ENCODE measurements at regions not wholly inside any gene's neighbourhood (a gene's known extent, or its start where the extent isn't known, plus 50 kb on each side); places are given as distances from the start of the nearest gene placed in this dataset.

- Histone ChIP-seq H3K27me3 (replicated peaks in 1 of 2; ENCODE audit: control insufficient read depth in 2 of 2, insufficient read depth in 2 of 2, low read length in 1 of 2) (no peaks in the 10 kb centered on the region; a peak in 1 of 4 replicates), H2AFZ (ENCODE audit: control insufficient read depth, low read depth, low read length) (no peak overlapping the region), H3K4me1 (ENCODE audit: control insufficient read depth, insufficient read depth, low read length) (no peaks in the 10 kb centered on the region), H3K27ac (ENCODE audit: control insufficient read depth, insufficient read depth) (no peak overlapping the region), H3K36me3 (ENCODE audit: control insufficient read depth in 2 of 2, insufficient read depth in 2 of 2, low read length in 1 of 2) (no peaks in the 10 kb centered on the region), H3K4me3 (no peak overlapping the region), H3K79me2 (ENCODE audit: control insufficient read depth, insufficient read depth, low read length) (no peaks in the 10 kb centered on the region), H3K9me3 (replicated peaks; ENCODE audit: control insufficient read depth, insufficient read depth, low read length) (no peaks in the 10 kb centered on the region), H3K9ac (ENCODE audit: control insufficient read depth, insufficient read depth, low read length) (no peak overlapping the region), H3K4me2 (ENCODE audit: control insufficient read depth, insufficient read depth) (no peak overlapping the region), H4K20me1 (ENCODE audit: control insufficient read depth, insufficient read depth) (no peaks in the 10 kb centered on the region)
- ChIA-PET RAD21 (ENCODE audit: unreplicated experiment) (no interaction called here), SMC1A (ENCODE audit: uncharacterized antibody, unreplicated experiment) (no interaction called here), CTCF (no interaction called here), POLR2A (no interaction called here)
- no TSS peak for BruUV-seq (replicated peaks)
- ATAC-seq (no peak), FAIRE-seq (no peak), DNase-seq (ENCODE audit: low read depth, low spot score) (no peak)
- no peak for TF ChIP-seq POLR2AphosphoS5 (IDR thresholded peaks at IDR 0.05; ENCODE audit: low read length)
- no peak for TF ChIP-seq PAX8 (IDR thresholded peaks at IDR 0.05)
- TF ChIP-seq TCF3 (IDR thresholded peaks at IDR 0.05; ENCODE audit: borderline replicate concordance, insufficient read depth, low read depth, low read length) = no peak
- no peak for TF ChIP-seq POLR2AphosphoS2 (IDR thresholded peaks at IDR 0.05; ENCODE audit: low read depth, low read length)
- TF ChIP-seq CREM (IDR thresholded peaks at IDR 0.05; ENCODE audit: low read depth) = no peak
- no peak for TF ChIP-seq FOXK2 (IDR thresholded peaks at IDR 0.05)
- no peak for TF ChIP-seq MEF2A (IDR thresholded peaks at IDR 0.05; ENCODE audit: insufficient read depth, low read depth, low read length)
- no peak for TF ChIP-seq BCL3 (IDR thresholded peaks at IDR 0.05; ENCODE audit: borderline replicate concordance, insufficient read depth, low read depth, low read length, poor library complexity, severe bottlenecking)
- TF ChIP-seq BMI1 (IDR thresholded peaks at IDR 0.05; ENCODE audit: borderline replicate concordance) = no peak
- no peak for TF ChIP-seq HDAC2 (IDR thresholded peaks at IDR 0.05)
- TF ChIP-seq CUX1 (IDR thresholded peaks at IDR 0.05; ENCODE audit: insufficient replicate concordance, low read depth, low read length) = no peak
- TF ChIP-seq PML (IDR thresholded peaks at IDR 0.05; ENCODE audit: low read length) = no peak
- no peak for TF ChIP-seq CBX3 (IDR thresholded peaks at IDR 0.05; ENCODE audit: borderline replicate concordance, low read depth)
- no peak for TF ChIP-seq E2F4 (IDR thresholded peaks at IDR 0.05; ENCODE audit: low read depth, low read length)
- TF ChIP-seq STAT1 (conservative IDR thresholded peaks at IDR 0.05) = no peak
- TF ChIP-seq SREBF2 (IDR thresholded peaks at IDR 0.05; ENCODE audit: low read length) = no peak
- in situ Hi-C loops (cut with MboI) = no loop called here
- 0% methylated on average over 1 of the region's 1 CpG for WGBS (ENCODE audit: insufficient coverage, insufficient replicate concordance, low lambda C conversion rate, missing lambda C conversion rate)
- intact Hi-C loops (cut with micrococcal nuclease; ENCODE audit: unreplicated experiment) = no loop called here
Observed at GRCh38 chr2:239679755-239680154, 278.9 kb upstream of the HDAC4 start.

Measured in GM12878 (cell line).